Left lobe of liver (tissue), 2 donors: ENCODE measurements at regions not wholly inside any gene's neighbourhood (a gene's known extent, or its start where the extent isn't known, plus 50 kb on each side); places are given as distances from the start of the nearest gene placed in this dataset.

ENCODE experiments used
- ATAC-seq: fragments of 200-7000 bp; cut with Tn5 transposase; one replicate; pipeline ENCODE4 v1.9.1; 2020; ENCODE audit warnings: mild to moderate bottlenecking, moderate library complexity
- DNase-seq: peaks from one replicate; pipeline ENCODE4 v3.0.0-alpha.2; 2020; ENCODE audit warnings: low spot score
- donor health status: DM: no; HTN: no; CAD: no; lungs with moderate emphysema.
- donor health status: DM: no; HTN: yes; CAD: no.

GRCh38 chr20:24761220-24762065 lies 187.6 kb upstream of the CST7 start:
- peak; percentile 22 for DNase-seq
- ATAC-seq, result no peak

GRCh38 chr20:24762371-24762770 lies 186.7 kb upstream of the CST7 start:
- no peak for ATAC-seq
- peak; percentile 12 for DNase-seq

DNA sequence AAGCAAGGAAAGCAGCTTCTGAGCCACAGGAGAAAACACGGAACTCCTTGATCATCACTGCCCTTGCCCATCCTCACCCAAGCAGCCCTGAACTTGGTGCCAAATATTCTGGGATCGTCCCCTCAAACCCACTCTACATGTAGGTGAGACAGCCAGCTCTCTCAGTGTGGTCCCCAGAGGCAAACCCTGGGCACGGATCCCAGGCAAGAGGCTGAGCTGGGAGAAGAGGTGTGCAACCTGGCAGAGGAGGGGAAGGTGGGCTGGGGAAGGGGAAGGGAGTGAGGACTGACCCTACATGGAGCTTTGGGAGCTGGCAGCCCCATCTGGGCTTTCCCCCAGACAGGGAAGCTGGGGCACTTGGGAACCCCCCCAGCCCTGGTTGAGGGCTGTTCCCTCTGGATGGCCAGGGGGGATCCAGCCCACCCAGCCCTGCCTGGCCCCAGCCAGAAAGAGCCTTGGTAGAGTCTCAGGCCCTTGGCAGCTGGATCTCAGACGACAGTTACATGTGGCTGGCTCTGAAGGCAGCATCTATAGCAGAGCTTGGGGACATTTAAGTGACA lies 186.2 kb upstream of the CST7 start:
- DNase-seq (peak; percentile 32), ATAC-seq (no peak)

- peak; percentile 18 for DNase-seq
- no peak for ATAC-seq
These were observed 185.6 kb upstream of the CST7 start for GRCh38 chr20:24763386-24764026.

DNA sequence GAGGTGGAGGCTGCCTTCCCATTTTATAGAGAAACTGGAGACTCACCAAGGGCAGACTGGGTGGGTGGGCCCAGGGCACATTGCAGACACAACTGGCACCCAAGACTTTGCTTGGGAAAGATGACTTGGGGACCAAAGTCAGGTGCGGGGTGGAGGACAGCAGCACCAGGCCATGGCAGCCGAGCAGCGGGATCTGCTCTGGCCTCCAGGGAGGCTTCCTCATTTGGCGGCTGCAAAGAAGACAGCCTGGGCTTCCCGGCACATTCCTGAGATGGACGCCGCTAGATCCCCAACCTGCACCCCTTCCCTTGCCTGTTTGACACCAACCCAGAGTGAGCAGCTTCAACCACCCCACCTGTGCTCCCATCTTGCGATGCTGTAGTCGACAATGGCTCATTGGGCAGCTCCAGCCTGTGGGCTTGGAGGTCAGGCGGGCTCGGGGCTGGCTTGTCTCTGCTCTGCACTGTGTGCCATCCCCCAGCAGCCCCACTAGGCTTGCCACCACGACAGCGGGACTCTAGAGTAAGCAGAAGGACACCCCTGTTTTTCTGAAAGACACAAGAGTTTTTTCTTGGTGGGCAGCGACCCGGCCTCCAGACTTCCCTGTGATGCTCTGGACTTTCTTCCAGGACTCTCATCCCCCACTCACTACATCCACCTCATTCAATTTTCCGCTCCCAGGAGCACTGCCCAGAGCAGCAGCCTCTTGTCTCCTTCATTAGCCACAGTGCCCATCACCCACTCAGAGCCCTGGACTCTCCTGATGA lies 184.9 kb upstream of the CST7 start:
- DNase-seq, result peak; percentile 30
- ATAC-seq, result no peak

DNA sequence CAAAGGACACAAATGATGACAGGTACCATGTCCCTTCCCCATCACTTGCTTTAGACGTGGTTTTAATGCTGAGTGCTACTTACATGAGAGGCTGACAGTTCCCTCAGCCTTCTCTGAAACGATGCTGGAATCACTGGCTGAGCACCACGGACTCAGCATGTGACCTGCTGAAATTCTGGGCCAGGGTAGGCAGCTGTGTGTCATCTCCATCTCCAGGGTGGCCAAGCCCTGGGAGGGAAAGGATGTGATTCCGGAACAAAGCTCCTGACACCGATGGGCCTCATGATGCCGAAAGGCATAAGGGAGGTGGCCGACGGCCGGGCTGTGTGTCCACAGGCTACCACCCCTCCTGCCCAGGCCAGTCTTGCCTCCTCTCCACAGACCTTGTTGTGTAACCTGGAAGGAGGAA lies 184.3 kb upstream of the CST7 start:
- DNase-seq, result peak; percentile 22

GRCh38 chr20:24765316-24766142 lies 183.5 kb upstream of the CST7 start:
- ATAC-seq (no peak), DNase-seq (peak; percentile 33)

More for the DNA sequence above, 184.3 kb upstream of the CST7 start:
- no peak for ATAC-seq

DNA sequence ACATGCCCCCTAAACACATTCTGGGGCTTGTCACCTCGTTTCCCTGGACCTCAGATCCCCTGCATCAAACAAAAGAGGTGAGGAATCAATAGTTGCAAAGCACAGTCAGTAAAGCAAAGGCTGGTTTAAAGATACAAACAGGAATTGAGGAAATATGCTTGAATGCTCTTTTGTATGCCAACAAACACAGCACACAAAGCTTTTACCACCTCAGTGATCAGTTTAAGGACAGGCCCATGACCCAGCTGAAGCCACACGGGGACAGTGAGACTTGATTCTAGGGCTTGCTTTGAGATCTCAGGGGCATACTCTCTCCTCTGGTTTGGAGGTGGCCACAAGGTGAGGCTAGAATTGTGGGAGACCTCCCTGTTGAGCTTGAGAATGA lies 182.9 kb upstream of the CST7 start:
- ATAC-seq (no peak), DNase-seq (no peak)

GRCh38 chr20:24766826-24767622 lies 182.0 kb upstream of the CST7 start:
- DNase-seq (peak; percentile 26), ATAC-seq (no peak)

- DNase-seq (peak; percentile 31), ATAC-seq (no peak)
These were observed 181.4 kb upstream of the CST7 start for GRCh38 chr20:24767623-24768100.

- peak; percentile 32 for DNase-seq
- no peak for ATAC-seq
These were observed 180.8 kb upstream of the CST7 start for GRCh38 chr20:24768201-24768636.

GRCh38 chr20:24768713-24769601 lies 180.1 kb upstream of the CST7 start:
- ATAC-seq, result no peak
- DNase-seq, result peak; percentile 24

DNA sequence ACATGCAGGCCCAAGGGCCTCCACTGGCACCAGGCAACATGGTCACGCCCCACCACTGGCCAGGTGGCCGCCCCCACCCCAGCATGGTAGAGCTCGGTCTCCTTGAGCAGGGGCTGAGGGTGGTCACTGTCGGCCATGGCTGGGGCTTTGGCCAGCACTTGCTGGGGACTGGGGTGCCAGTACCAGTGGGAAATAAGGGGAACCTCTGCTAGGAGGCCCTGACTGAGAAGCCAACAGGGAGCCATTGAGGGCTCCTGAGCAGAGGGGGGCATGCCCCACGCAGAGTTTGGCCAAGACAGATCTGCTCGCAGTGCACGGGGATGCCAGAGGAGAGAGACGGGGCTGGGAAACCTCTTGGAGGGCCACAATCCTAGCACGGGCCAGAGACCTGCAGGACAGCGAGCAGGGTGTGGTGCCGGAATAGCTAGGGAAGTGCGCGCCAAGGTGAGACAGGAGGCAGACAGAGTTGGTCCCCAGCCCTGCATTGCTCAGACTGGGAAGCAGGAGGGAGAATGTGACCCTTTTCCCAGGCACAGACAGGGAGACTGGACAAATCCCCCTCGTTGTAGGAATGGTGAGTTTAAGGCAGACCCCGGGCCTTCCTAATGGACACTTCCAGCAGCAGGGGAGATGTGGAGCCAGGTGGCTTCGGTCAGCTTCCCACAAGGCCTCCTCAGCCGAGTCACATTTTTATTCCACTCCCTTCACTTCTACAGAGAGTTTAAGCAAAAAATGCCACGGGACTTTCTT lies 179.0 kb upstream of the CST7 start:
- no peak for ATAC-seq
- peak; percentile 27 for DNase-seq

- ATAC-seq (no peak), DNase-seq (peak; percentile 19)
These were observed 178.2 kb upstream of the CST7 start for GRCh38 chr20:24770628-24771541.

- DNase-seq, result peak; percentile 39
- no peak for ATAC-seq
These were observed 177.5 kb upstream of the CST7 start for GRCh38 chr20:24771542-24772061.

- ATAC-seq, result peak; percentile 67
- peak; percentile 49 for DNase-seq
These were observed 176.4 kb upstream of the CST7 start for GRCh38 chr20:24772667-24773066.
